ENCODE measurements at regions not wholly inside any gene's neighbourhood (a gene's known extent, or its start where the extent isn't known, plus 50 kb on each side); places are given as distances from the start of the nearest gene placed in this dataset.

DNA sequence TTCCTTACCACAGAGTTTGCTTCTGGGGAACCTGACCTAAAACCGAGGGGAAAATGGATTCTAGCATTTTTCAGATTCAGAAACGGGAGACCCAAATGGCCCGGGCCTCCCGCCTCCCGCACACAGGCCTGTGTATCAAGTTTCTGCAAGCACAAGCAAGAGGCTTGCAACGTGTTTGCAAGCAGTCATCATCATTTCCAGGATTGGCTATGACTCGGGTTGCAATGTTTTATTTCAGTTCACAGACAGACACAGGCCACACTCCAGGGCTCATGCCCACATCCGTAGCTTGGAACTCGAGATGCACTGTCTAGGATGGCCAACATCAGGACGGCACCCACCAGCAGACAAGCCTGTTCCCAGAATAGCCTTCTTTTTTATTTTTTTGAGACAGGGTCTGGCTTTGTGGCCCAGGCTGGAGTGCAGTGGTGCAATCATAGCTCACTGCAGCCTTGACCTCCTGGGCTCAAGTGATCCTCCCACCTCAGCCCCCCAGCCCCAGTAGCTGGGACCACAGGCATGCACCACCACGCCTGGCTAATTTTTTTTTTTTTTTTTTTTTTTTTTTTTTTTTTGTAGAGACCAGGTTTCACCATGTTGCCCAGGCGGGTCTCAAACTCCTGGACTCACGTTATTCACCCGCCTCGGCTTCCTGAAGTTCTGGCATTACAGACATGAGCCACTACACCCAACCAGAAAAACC lies 68.1 kb upstream of the FOXK1 start (continued):
- TF ChIP-seq, protein P1, sequence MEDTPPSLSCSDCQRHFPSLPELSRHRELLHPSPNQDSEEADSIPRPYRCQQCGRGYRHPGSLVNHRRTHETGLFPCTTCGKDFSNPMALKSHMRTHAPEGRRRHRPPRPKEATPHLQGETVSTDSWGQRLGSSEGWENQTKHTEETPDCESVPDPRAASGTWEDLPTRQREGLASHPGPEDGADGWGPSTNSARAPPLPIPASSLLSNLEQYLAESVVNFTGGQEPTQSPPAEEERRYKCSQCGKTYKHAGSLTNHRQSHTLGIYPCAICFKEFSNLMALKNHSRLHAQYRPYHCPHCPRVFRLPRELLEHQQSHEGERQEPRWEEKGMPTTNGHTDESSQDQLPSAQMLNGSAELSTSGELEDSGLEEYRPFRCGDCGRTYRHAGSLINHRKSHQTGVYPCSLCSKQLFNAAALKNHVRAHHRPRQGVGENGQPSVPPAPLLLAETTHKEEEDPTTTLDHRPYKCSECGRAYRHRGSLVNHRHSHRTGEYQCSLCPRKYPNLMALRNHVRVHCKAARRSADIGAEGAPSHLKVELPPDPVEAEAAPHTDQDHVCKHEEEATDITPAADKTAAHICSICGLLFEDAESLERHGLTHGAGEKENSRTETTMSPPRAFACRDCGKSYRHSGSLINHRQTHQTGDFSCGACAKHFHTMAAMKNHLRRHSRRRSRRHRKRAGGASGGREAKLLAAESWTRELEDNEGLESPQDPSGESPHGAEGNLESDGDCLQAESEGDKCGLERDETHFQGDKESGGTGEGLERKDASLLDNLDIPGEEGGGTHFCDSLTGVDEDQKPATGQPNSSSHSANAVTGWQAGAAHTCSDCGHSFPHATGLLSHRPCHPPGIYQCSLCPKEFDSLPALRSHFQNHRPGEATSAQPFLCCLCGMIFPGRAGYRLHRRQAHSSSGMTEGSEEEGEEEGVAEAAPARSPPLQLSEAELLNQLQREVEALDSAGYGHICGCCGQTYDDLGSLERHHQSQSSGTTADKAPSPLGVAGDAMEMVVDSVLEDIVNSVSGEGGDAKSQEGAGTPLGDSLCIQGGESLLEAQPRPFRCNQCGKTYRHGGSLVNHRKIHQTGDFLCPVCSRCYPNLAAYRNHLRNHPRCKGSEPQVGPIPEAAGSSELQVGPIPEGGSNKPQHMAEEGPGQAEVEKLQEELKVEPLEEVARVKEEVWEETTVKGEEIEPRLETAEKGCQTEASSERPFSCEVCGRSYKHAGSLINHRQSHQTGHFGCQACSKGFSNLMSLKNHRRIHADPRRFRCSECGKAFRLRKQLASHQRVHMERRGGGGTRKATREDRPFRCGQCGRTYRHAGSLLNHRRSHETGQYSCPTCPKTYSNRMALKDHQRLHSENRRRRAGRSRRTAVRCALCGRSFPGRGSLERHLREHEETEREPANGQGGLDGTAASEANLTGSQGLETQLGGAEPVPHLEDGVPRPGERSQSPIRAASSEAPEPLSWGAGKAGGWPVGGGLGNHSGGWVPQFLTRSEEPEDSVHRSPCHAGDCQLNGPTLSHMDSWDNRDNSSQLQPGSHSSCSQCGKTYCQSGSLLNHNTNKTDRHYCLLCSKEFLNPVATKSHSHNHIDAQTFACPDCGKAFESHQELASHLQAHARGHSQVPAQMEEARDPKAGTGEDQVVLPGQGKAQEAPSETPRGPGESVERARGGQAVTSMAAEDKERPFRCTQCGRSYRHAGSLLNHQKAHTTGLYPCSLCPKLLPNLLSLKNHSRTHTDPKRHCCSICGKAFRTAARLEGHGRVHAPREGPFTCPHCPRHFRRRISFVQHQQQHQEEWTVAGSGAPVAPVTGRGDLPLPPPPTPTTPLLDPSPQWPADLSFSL (CRISPR knock-in tag; IDR thresholded peaks at IDR 0.05): no peak
- TF ChIP-seq, protein P2, sequence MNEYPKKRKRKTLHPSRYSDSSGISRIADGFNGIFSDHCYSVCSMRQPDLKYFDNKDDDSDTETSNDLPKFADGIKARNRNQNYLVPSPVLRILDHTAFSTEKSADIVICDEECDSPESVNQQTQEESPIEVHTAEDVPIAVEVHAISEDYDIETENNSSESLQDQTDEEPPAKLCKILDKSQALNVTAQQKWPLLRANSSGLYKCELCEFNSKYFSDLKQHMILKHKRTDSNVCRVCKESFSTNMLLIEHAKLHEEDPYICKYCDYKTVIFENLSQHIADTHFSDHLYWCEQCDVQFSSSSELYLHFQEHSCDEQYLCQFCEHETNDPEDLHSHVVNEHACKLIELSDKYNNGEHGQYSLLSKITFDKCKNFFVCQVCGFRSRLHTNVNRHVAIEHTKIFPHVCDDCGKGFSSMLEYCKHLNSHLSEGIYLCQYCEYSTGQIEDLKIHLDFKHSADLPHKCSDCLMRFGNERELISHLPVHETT (CRISPR knock-in tag; conservative IDR thresholded peaks at IDR 0.05): no peak
- TF ChIP-seq TFAP4 (IDR thresholded peaks at IDR 0.05; ENCODE audit: borderline replicate concordance, low read depth) (no peak), ZNF121 (CRISPR knock-in tag; IDR thresholded peaks at IDR 0.05) (peak; percentile 87), MLXIP (CRISPR knock-in tag; IDR thresholded peaks at IDR 0.05; ENCODE audit: borderline replicate concordance) (no peak), ZNF891 (CRISPR knock-in tag; IDR thresholded peaks at IDR 0.05) (0 out of 2 replicates have a peak, but pooled peaks have one; percentile 38), ZNF282 (IDR thresholded peaks at IDR 0.05; ENCODE audit: partially characterized antibody) (no peak), UBTF (CRISPR knock-in tag; IDR thresholded peaks at IDR 0.05) (no peak), NBN (conservative IDR thresholded peaks at IDR 0.05) (no peak)

All from HepG2 (cell line).